Keratinocyte (primary cell): ENCODE measurements at regions not wholly inside any gene's neighbourhood (a gene's known extent, or its start where the extent isn't known, plus 50 kb on each side); places are given as distances from the start of the nearest gene placed in this dataset.

Source experiments
- DNase-seq: peaks from one replicate; pipeline ENCODE4 v3.0.0-alpha.2; 2011; ENCODE audit warnings: low read depth, missing footprints, low spot score
- FAIRE-seq: peaks from 2 replicates; lab custom pipeline; 2011; peaks lifted over from hg19 to GRCh38; lab: Jason Lieb, UNC
- H2AFZ ChIP-seq: 2 replicates; pipeline ENCODE4 v1.6.0; 2012; ENCODE audit warnings: low read length, control low read depth, inconsistent platforms; ENCODE audit not compliant: control insufficient read depth
- H3K27ac ChIP-seq: 2 replicates; pipeline ENCODE4 v1.5.1; 2011; ENCODE audit warnings: low read length; ENCODE audit not compliant: control insufficient read depth, insufficient read depth
- H3K27me3 ChIP-seq: 3 replicates; pipeline ENCODE4 v1.6.0; 2011; ENCODE audit warnings: low read length; ENCODE audit not compliant: control insufficient read depth, insufficient read depth; ENCODE audit errors: extremely low read depth
- H3K36me3 ChIP-seq, 2 experiments: 2 replicates in 1 of 2; 3 replicates in 1 of 2; pipeline ENCODE4 v1.5.1; 2011; ENCODE audit warnings: low read length in 2 of 2, mild to moderate bottlenecking in 1 of 2; ENCODE audit not compliant: control insufficient read depth in 2 of 2, insufficient read depth in 2 of 2; ENCODE audit errors: extremely low read depth in 1 of 2
- H3K4me1 ChIP-seq: 3 replicates; pipeline ENCODE4 v1.5.1; 2011; ENCODE audit warnings: low read length; ENCODE audit not compliant: control insufficient read depth, insufficient read depth; ENCODE audit errors: extremely low read depth
- H3K4me2 ChIP-seq: 3 replicates; pipeline ENCODE4 v1.6.0; 2011; ENCODE audit warnings: low read depth, low read length; ENCODE audit not compliant: control insufficient read depth, insufficient read depth; ENCODE audit errors: extremely low read depth
- H3K4me3 ChIP-seq, 3 experiments: fragments of 200-600 bp in 1 of 3; sonication (generic) in 1 of 3; 2 replicates in 2 of 3; 3 replicates in 1 of 3; pipeline ENCODE4 v1.5.1; 2011 to 2016; ENCODE audit warnings: low read length in 3 of 3, mild to moderate bottlenecking in 3 of 3, control low read depth in 2 of 3, inconsistent platforms in 1 of 3, low read depth in 1 of 3, mixed read lengths in 1 of 3, mixed run types in 1 of 3, moderate library complexity in 1 of 3; ENCODE audit not compliant: control insufficient read depth in 2 of 3, insufficient read depth in 2 of 3; ENCODE audit errors: extremely low read depth in 1 of 3
- H3K79me2 ChIP-seq: 2 replicates; pipeline ENCODE4 v1.6.0; 2012; ENCODE audit warnings: low read length; ENCODE audit not compliant: control insufficient read depth, insufficient read depth
- H3K9ac ChIP-seq: 3 replicates; pipeline ENCODE4 v1.6.0; 2011; ENCODE audit warnings: low read length; ENCODE audit not compliant: control insufficient read depth, insufficient read depth; ENCODE audit errors: extremely low read depth
- H3K9me1 ChIP-seq: 3 replicates; pipeline ENCODE4 v1.6.0; 2011; ENCODE audit warnings: low read length; ENCODE audit not compliant: control insufficient read depth, insufficient read depth; ENCODE audit errors: extremely low read depth
- H3K9me3 ChIP-seq: 2 replicates; pipeline ENCODE4 v1.5.1; 2012; ENCODE audit warnings: low read depth, low read length; ENCODE audit not compliant: control insufficient read depth
- H4K20me1 ChIP-seq: 3 replicates; pipeline ENCODE4 v1.6.0; 2011; ENCODE audit warnings: low read length; ENCODE audit not compliant: control insufficient read depth, insufficient read depth; ENCODE audit errors: extremely low read depth
- EZH2 ChIP-seq: IDR thresholded peaks from one replicate; pipeline ENCODE4 v1.6.1; 2012; ENCODE audit warnings: inconsistent platforms, mild to moderate bottlenecking, low read length, moderate library complexity
- dilution Hi-C: fragments of 300-500 bp; cut with MboI; formaldehyde crosslinking; loops from one replicate; pipeline ENCODE4 v1.7.0; 2020; ENCODE audit warnings: low sequenced_read_pairs; ENCODE audit not compliant: extremely low pct_ligation_motif_present
- TF ChIP-seq, protein P1 (sequence below), 3 experiments: IDR thresholded peaks in 1 of 3; conservative IDR thresholded peaks in 1 of 3; optimal IDR thresholded peaks in 1 of 3; 2 replicates in 2 of 3; 3 replicates in 1 of 3; pipeline versions ENCODE3 to v1.5.1; 2011; ENCODE audit warnings: low read length in 3 of 3, mild to moderate bottlenecking in 3 of 3, moderate library complexity in 2 of 3, control low read depth in 1 of 3, inconsistent platforms in 1 of 3; ENCODE audit not compliant: insufficient read depth in 2 of 3; ENCODE audit errors: extremely low read depth in 1 of 3

DNA sequence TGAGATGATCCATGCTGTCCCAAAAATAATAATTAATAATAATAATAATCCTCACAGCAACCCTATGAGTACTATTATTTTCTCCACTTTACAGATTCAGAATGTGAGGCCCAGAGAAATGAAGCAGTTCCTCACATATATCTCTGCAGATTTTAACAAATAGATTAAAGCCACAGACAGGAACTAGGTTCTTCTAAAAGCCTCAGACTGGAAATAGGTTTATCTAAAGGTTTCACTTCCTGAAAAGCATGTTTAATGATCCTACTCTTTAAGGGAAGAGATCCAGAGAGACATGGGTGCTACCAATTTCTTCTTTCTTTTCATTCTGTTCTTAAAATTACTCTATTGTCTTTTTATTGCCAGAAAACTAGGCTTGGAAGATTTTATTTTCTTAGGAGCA, 1079.4 kb upstream of the COX7C start:
- H3K4me1 ChIP-seq: no peaks in the 10 kb centered on the region
- DNase-seq (no peak), FAIRE-seq (no peak)
- no peaks in the 10 kb centered on the region for H4K20me1 ChIP-seq
- no peaks in the 10 kb centered on the region for H3K79me2 ChIP-seq
- dilution Hi-C loops: no loop called here
- H3K27me3 ChIP-seq: no peaks in the 10 kb centered on the region
- no peaks in the 10 kb centered on the region for H3K9me1 ChIP-seq
- no peak overlapping the region for H3K9ac ChIP-seq
- H3K4me2 ChIP-seq: no peak overlapping the region
- H3K4me3 ChIP-seq: no peak overlapping the region
- H2AFZ ChIP-seq: no peak overlapping the region
- H3K36me3 ChIP-seq: no peaks in the 10 kb centered on the region
- H3K27ac ChIP-seq: no peak overlapping the region
- H3K9me3 ChIP-seq: no peaks in the 10 kb centered on the region
- TF ChIP-seq, protein P1, sequence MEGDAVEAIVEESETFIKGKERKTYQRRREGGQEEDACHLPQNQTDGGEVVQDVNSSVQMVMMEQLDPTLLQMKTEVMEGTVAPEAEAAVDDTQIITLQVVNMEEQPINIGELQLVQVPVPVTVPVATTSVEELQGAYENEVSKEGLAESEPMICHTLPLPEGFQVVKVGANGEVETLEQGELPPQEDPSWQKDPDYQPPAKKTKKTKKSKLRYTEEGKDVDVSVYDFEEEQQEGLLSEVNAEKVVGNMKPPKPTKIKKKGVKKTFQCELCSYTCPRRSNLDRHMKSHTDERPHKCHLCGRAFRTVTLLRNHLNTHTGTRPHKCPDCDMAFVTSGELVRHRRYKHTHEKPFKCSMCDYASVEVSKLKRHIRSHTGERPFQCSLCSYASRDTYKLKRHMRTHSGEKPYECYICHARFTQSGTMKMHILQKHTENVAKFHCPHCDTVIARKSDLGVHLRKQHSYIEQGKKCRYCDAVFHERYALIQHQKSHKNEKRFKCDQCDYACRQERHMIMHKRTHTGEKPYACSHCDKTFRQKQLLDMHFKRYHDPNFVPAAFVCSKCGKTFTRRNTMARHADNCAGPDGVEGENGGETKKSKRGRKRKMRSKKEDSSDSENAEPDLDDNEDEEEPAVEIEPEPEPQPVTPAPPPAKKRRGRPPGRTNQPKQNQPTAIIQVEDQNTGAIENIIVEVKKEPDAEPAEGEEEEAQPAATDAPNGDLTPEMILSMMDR (optimal IDR thresholded peaks at IDR 0.05 in 1 of 3, IDR thresholded peaks at IDR 0.05 in 1 of 3, conservative IDR thresholded peaks at IDR 0.05 in 1 of 3; ENCODE audit: extremely low read depth in 1 of 3, insufficient read depth in 2 of 3, low read length in 3 of 3): no peak
- TF ChIP-seq EZH2: no peak

DNA sequence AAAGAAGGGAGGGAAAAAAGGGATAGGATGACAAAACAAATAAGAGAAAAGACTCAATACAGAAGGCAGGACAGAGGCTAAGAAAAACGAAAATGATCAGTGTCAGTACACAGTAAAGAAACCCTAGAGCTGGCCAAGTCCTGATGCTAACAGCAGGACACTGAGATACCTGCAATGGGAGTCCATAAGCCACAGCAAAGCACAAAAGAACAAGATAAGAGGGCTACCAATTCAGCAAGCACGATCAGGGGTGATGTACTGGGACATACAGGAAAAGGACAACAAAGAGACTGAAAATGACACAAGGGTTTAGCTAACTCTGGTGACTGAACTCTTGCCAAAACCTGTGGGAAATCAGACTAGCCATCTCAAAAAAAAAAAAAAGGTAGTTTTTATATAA, 1072.6 kb upstream of the COX7C start:
- Histone ChIP-seq H3K4me3 (no peak overlapping the region), H3K9me3 (no peaks in the 10 kb centered on the region), H3K4me1 (no peaks in the 10 kb centered on the region), H3K9me1 (no peaks in the 10 kb centered on the region), H3K27ac (no peak overlapping the region), H3K4me2 (no peak overlapping the region), H2AFZ (no peak overlapping the region), H3K9ac (no peak overlapping the region), H3K79me2 (no peaks in the 10 kb centered on the region), H4K20me1 (no peaks in the 10 kb centered on the region), H3K36me3 (no peaks in the 10 kb centered on the region), H3K27me3 (no peaks in the 10 kb centered on the region)
- dilution Hi-C loops: no loop called here
- TF ChIP-seq EZH2: no peak
- TF ChIP-seq, protein P1 (optimal IDR thresholded peaks at IDR 0.05 in 1 of 3, IDR thresholded peaks at IDR 0.05 in 1 of 3, conservative IDR thresholded peaks at IDR 0.05 in 1 of 3; ENCODE audit: extremely low read depth in 1 of 3, insufficient read depth in 2 of 3, low read length in 3 of 3): no peak
- DNase-seq: no peak
- no peak for FAIRE-seq
